Activated B cell treated with CpG ODN at 0.5 μM for 24 hours (primary cell): ENCODE measurements at regions not wholly inside any gene's neighbourhood (a gene's known extent, or its start where the extent isn't known, plus 50 kb on each side); places are given as distances from the start of the nearest gene placed in this dataset.
"Not testable (repeated sequence)": the region's sequence is repeated elsewhere in the genome, so short reads cannot be mapped to it uniquely, and the experiment has no call there.

Experiments
- ATAC-seq: fragments of 200-7000 bp; cut with Tn5 transposase; one replicate; pipeline ENCODE4 v1.10.0; 2021; ENCODE audit warnings: low read depth, mild to moderate bottlenecking, moderate library complexity
- CTCF ChIA-PET: fragments of 350-600 bp; sonication (Branson Sonifier 250); formaldehyde crosslinking; loops from one replicate; lab custom pipeline; 2021; ENCODE audit warnings: antibody characterized with exemption; lab: Charles Lee
- POLR2A ChIA-PET: fragments of 350-600 bp; sonication (Branson Sonifier 250); formaldehyde crosslinking; loops from one replicate; lab custom pipeline; 2021; ENCODE audit warnings: antibody characterized with exemption; lab: Charles Lee
- DNase-seq: peaks from one replicate; pipeline ENCODE4 v3.0.0; 2022
- H3K27ac Mint-ChIP-seq: one replicate; pipeline ENCODE4 v1.8.0; 2020; ENCODE audit warnings: mixed read lengths
- H3K27me3 Mint-ChIP-seq: one replicate; pipeline ENCODE4 v1.8.0; 2021; ENCODE audit warnings: mixed read lengths
- H3K36me3 Mint-ChIP-seq: one replicate; pipeline ENCODE4 v1.8.0; 2021; ENCODE audit warnings: low read depth, mixed read lengths
- H3K4me1 Mint-ChIP-seq: one replicate; pipeline ENCODE4 v1.8.0; 2021; ENCODE audit warnings: mixed read lengths
- H3K4me3 Mint-ChIP-seq: one replicate; pipeline ENCODE4 v1.8.0; 2020; ENCODE audit warnings: mild to moderate bottlenecking, mixed read lengths
- H3K9me3 Mint-ChIP-seq: one replicate; pipeline ENCODE4 v1.8.0; 2020; ENCODE audit warnings: mixed read lengths
- intact Hi-C: fragments of 100-400 bp; cut with micrococcal nuclease; formaldehyde crosslinking; loops from one replicate; pipeline ENCODE4 v1.15.1; 2024
- TF ChIP-seq, protein P1 (sequence below): fragments of 200-600 bp; IDR thresholded peaks from one replicate; pipeline ENCODE4 v1.8.0; 2022; ENCODE audit warnings: antibody characterized with exemption, mild to moderate bottlenecking

DNA sequence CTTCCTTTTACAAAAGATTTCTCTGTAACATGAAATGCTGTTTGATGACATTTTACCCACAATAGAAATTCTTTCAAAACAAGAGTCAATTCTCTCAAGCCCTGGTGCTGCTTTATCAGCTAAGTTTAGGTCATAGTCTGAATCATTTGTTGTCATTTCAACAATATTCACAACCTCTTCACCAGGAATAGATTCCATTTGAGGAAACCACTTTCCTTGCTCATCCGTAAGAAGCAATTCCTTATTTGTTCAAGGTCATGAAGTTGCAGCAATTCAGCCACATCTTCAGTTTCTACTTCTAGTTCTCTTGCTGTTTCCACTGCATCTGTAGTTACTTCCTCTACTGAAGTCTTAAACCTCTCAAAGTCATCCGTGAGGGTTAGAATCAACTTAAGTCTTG is 315.3 kb downstream of the TYW1 start:
- H3K27me3 Mint-ChIP-seq, result no peaks in the 10 kb centered on the region
- ATAC-seq, result no peak
- TF ChIP-seq, protein P1, sequence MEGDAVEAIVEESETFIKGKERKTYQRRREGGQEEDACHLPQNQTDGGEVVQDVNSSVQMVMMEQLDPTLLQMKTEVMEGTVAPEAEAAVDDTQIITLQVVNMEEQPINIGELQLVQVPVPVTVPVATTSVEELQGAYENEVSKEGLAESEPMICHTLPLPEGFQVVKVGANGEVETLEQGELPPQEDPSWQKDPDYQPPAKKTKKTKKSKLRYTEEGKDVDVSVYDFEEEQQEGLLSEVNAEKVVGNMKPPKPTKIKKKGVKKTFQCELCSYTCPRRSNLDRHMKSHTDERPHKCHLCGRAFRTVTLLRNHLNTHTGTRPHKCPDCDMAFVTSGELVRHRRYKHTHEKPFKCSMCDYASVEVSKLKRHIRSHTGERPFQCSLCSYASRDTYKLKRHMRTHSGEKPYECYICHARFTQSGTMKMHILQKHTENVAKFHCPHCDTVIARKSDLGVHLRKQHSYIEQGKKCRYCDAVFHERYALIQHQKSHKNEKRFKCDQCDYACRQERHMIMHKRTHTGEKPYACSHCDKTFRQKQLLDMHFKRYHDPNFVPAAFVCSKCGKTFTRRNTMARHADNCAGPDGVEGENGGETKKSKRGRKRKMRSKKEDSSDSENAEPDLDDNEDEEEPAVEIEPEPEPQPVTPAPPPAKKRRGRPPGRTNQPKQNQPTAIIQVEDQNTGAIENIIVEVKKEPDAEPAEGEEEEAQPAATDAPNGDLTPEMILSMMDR, result no peak
- ChIA-PET POLR2A (no interaction called here), CTCF (no interaction called here)
- intact Hi-C loops, result no loop called here
- H3K9me3 Mint-ChIP-seq, result no peaks in the 10 kb centered on the region
- H3K27ac Mint-ChIP-seq, result no peak overlapping the region
- peaks cover 89% of the 10 kb centered on the region for H3K36me3 Mint-ChIP-seq
- no peak overlapping the region for H3K4me3 Mint-ChIP-seq
- H3K4me1 Mint-ChIP-seq, result no peaks in the 10 kb centered on the region
- DNase-seq, result no peak

DNA sequence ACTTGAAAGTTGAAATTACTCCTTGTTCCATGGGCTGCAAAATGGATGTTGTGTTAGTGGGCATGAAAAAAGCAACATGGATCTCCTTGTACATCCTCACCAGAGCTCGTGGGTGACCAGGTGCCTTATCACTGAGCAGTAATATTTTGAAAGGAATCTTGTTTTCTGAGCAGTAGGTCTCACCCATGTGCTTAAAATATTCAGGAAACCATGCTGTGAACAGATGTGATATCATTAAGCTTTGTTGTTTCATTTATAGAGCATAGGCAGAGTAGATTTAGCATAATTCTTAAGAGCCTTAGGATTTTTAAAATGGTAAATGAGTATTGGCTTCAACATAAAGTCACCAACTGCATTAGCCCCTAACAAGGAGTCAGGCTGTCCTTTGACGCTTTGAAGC is 316.6 kb downstream of the TYW1 start:
- ATAC-seq, result no peak
- POLR2A ChIA-PET, result interaction anchor here (0.6 kb wide), 1 partner anchor 1283 kb away, joined by 4 read pairs; no protein-coding TSS in a partner anchor
- Mint-ChIP-seq H3K36me3 (peaks cover 85% of the 10 kb centered on the region), H3K4me1 (no peaks in the 10 kb centered on the region), H3K9me3 (no peaks in the 10 kb centered on the region), H3K27me3 (no peaks in the 10 kb centered on the region), H3K4me3 (no peak overlapping the region), H3K27ac (no peak overlapping the region)
- TF ChIP-seq, protein P1, result no peak
- no peak for DNase-seq
- intact Hi-C loops, result no loop called here
- CTCF ChIA-PET, result no interaction called here

DNA sequence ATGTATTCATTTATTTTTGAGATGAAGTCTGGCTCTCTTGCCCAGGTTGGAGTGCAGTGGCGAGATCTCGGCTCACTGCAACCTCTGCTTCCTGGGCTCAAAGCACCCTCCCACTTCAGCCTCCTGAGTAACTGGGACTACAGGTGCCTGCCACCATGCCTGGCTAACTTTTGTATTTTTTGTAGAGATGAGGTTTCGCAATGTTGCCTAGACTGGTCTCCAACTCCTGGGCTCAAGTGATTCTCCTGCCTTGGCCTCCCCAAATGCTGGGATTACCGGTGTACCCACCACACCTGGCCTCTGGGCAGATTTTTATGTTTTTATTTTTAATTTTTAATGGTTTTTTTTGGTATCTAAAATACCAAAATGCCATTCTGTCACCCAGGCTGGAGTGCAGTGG is 320.3 kb downstream of the TYW1 start:
- ATAC-seq, POLR2A ChIA-PET, intact Hi-C loops, CTCF ChIA-PET, DNase-seq, H3K4me3 Mint-ChIP-seq, H3K27me3 Mint-ChIP-seq, H3K9me3 Mint-ChIP-seq, H3K4me1 Mint-ChIP-seq, H3K27ac Mint-ChIP-seq: not testable (repeated sequence)
- H3K36me3 Mint-ChIP-seq, result peaks cover 64% of the 10 kb centered on the region

DNA sequence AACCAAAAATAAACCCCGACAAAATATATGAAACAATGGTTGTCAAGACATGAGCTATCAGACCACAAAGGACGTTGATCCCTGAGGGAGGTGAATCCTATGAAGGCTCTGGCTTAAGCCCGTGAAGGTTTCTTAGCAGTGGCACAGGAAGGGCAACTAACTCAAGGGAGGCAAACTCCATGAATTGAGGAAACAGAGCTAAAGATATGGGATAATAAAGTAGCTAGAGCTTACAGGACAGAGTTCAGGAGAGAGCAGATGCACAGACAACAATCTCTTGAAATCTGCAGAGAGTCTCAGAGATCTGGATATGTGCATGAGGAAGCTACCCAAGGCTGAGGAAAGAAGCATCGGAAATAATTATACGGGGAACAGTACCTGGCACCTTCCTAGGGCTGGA is 331.6 kb downstream of the TYW1 start:
- H3K36me3 Mint-ChIP-seq, CTCF ChIA-PET, H3K27ac Mint-ChIP-seq, intact Hi-C loops, DNase-seq, POLR2A ChIA-PET, H3K27me3 Mint-ChIP-seq, ATAC-seq, H3K4me3 Mint-ChIP-seq, H3K4me1 Mint-ChIP-seq, H3K9me3 Mint-ChIP-seq: not testable (repeated sequence)

DNA sequence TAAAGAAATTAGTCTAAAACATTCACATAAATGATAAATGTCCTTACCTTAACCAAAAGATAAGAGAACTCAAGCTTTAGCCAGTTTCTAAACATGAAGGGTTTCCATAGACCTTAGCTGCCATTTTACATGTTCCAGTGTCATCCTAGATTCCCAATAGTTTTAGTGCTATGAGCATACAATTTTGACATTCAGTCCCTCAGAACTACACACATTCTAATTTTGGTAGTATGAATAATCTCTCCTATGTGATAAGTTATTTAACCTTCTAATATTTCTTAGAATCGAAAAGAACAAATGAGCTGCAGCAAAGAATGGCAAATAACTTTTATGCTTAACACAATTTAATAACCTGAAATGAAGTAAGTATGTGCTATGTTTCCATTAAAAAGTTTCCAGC is 338.5 kb downstream of the TYW1 start:
- intact Hi-C loops, H3K27me3 Mint-ChIP-seq: not testable (repeated sequence)

DNA sequence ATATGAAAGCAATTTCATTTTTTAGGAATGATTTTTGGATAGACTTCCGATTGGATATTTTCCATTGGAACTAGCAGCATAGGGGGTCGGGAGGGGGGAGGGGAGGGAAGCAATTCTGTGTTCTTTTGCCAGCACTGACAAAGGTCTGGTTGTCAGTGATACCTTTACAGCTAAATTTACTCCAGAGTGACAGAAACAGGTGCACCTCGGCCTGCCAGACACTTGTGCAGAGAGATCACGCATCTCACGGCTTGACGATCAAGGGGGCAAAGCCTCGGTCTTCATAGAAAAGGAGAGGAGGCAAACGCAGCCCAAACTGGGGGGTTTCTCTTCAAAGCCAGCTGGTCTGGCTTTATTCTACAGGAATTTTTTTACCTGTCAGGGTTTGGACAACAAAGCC is 339.0 kb downstream of the TYW1 start:
- ATAC-seq, DNase-seq, intact Hi-C loops, H3K9me3 Mint-ChIP-seq, H3K27ac Mint-ChIP-seq, H3K27me3 Mint-ChIP-seq, POLR2A ChIA-PET, H3K4me1 Mint-ChIP-seq, CTCF ChIA-PET, H3K4me3 Mint-ChIP-seq: not testable (repeated sequence)
- peaks cover 10% of the 10 kb centered on the region for H3K36me3 Mint-ChIP-seq

More for the DNA sequence above, 338.5 kb downstream of the TYW1 start:
- ATAC-seq, CTCF ChIA-PET, H3K9me3 Mint-ChIP-seq, H3K4me1 Mint-ChIP-seq, H3K27ac Mint-ChIP-seq, DNase-seq, POLR2A ChIA-PET, H3K4me3 Mint-ChIP-seq: not testable (repeated sequence)
- H3K36me3 Mint-ChIP-seq, result peaks cover 10% of the 10 kb centered on the region

DNA sequence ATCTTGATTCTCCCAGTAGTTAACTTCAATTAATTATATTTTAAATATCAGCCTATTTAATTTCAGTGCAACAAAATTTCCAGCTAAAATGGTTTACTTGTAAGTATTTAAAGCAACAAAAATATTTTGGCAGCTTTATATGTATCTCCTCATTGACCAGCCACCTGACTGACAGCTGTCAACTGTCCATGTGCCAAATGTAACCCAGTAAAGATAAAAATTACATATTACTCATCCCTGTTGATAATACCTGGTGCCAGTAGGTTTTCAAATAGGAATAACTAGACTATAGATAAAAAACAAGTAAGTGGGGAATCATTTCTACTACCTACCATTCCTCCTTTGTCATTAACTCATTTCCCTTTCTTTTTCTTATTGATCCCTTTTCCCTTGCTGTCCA is 341.9 kb downstream of the TYW1 start:
- H3K9me3 Mint-ChIP-seq, intact Hi-C loops, H3K4me3 Mint-ChIP-seq, POLR2A ChIA-PET, ATAC-seq, CTCF ChIA-PET, H3K4me1 Mint-ChIP-seq, H3K27ac Mint-ChIP-seq, H3K27me3 Mint-ChIP-seq, DNase-seq: not testable (repeated sequence)
- peaks cover 25% of the 10 kb centered on the region for H3K36me3 Mint-ChIP-seq
